Parathyroid adenoma (tissue), 2 donors: ENCODE measurements at regions not wholly inside any gene's neighbourhood (a gene's known extent, or its start where the extent isn't known, plus 50 kb on each side); places are given as distances from the start of the nearest gene placed in this dataset.
"Not testable (repeated sequence)": the region's sequence is repeated elsewhere in the genome, so short reads cannot be mapped to it uniquely, and the experiment has no call there.

Experiments used
- H2AFZ ChIP-seq: fragments of 300-600 bp; sonication (generic); one replicate; pipeline ENCODE4 v1.7.0; 2017; ENCODE audit warnings: antibody characterized with exemption, mild to moderate bottlenecking
- H3K27ac ChIP-seq: fragments of 300-600 bp; sonication (generic); one replicate; pipeline ENCODE4 v1.7.0; 2017
- H3K27me3 ChIP-seq: fragments of 300-600 bp; sonication (generic); one replicate; pipeline ENCODE4 v1.7.0; 2017; ENCODE audit warnings: low read length; ENCODE audit not compliant: control insufficient read depth, insufficient read depth
- H3K36me3 ChIP-seq: fragments of 300-600 bp; sonication (generic); one replicate; pipeline ENCODE4 v1.7.0; 2017; ENCODE audit warnings: low read length; ENCODE audit not compliant: control insufficient read depth, insufficient read depth
- H3K4me1 ChIP-seq: fragments of 300-600 bp; sonication (generic); one replicate; pipeline ENCODE4 v1.7.0; 2017; ENCODE audit warnings: control low read depth
- H3K4me2 ChIP-seq: fragments of 300-600 bp; sonication (generic); one replicate; pipeline ENCODE4 v1.7.0; 2017; ENCODE audit warnings: low read length
- H3K4me3 ChIP-seq: fragments of 300-600 bp; sonication (generic); one replicate; pipeline ENCODE4 v1.7.0; 2017; ENCODE audit warnings: low read depth, low read length
- H3K79me2 ChIP-seq: fragments of 300-600 bp; sonication (generic); one replicate; pipeline ENCODE4 v1.7.0; 2017; ENCODE audit warnings: control low read depth
- H3K9ac ChIP-seq: fragments of 300-600 bp; sonication (generic); one replicate; pipeline ENCODE4 v1.7.0; 2017; ENCODE audit warnings: mild to moderate bottlenecking
- H3K9me3 ChIP-seq: fragments of 300-600 bp; sonication (generic); one replicate; pipeline ENCODE4 v1.7.0; 2017; ENCODE audit warnings: low read length; ENCODE audit not compliant: control insufficient read depth
- TF ChIP-seq, protein P1 (sequence below): fragments of 300-600 bp; sonication (generic); IDR thresholded peaks from one replicate; pipeline ENCODE4 v1.7.0; 2017; ENCODE audit warnings: antibody characterized with exemption, mild to moderate bottlenecking
- donor health status: primary hyperparathyroidism.

DNA sequence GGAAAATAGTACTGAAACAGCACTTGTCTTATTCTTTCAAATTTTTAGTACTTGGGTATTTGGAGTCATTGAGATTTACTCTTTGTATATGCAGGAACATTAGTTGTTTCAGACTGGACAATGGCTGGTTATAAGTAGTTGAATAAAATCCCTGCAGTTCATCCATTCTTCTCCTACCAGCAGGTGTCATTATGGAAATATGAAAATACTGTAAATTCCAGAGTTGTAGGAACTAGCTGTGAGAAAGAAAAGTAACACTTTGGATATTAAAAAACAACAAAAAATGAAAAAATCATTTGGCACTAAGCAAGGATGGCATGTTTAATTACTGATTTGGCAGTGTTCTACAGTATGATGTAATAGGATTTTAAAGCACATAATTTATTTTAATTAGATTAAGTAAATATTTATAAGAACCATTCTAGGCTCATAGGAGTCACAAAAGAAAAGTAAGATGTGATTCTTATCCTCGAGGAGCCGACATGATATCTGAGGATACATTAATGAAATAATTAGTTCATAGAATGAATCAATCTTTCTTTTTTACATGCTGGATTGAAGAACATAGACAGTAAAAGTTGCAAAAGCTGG is 155.3 kb downstream of the KCNRG start:
- Histone ChIP-seq H3K27ac (no peak overlapping the region), H3K4me1 (no peaks in the 10 kb centered on the region), H3K9ac (no peak overlapping the region), H2AFZ (no peak overlapping the region), H3K4me3 (no peak overlapping the region), H3K79me2 (no peaks in the 10 kb centered on the region), H3K27me3 (no peaks in the 10 kb centered on the region), H3K4me2 (no peak overlapping the region), H3K9me3 (no peaks in the 10 kb centered on the region), H3K36me3 (no peaks in the 10 kb centered on the region)
- TF ChIP-seq, protein P1, sequence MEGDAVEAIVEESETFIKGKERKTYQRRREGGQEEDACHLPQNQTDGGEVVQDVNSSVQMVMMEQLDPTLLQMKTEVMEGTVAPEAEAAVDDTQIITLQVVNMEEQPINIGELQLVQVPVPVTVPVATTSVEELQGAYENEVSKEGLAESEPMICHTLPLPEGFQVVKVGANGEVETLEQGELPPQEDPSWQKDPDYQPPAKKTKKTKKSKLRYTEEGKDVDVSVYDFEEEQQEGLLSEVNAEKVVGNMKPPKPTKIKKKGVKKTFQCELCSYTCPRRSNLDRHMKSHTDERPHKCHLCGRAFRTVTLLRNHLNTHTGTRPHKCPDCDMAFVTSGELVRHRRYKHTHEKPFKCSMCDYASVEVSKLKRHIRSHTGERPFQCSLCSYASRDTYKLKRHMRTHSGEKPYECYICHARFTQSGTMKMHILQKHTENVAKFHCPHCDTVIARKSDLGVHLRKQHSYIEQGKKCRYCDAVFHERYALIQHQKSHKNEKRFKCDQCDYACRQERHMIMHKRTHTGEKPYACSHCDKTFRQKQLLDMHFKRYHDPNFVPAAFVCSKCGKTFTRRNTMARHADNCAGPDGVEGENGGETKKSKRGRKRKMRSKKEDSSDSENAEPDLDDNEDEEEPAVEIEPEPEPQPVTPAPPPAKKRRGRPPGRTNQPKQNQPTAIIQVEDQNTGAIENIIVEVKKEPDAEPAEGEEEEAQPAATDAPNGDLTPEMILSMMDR, result no peak

DNA sequence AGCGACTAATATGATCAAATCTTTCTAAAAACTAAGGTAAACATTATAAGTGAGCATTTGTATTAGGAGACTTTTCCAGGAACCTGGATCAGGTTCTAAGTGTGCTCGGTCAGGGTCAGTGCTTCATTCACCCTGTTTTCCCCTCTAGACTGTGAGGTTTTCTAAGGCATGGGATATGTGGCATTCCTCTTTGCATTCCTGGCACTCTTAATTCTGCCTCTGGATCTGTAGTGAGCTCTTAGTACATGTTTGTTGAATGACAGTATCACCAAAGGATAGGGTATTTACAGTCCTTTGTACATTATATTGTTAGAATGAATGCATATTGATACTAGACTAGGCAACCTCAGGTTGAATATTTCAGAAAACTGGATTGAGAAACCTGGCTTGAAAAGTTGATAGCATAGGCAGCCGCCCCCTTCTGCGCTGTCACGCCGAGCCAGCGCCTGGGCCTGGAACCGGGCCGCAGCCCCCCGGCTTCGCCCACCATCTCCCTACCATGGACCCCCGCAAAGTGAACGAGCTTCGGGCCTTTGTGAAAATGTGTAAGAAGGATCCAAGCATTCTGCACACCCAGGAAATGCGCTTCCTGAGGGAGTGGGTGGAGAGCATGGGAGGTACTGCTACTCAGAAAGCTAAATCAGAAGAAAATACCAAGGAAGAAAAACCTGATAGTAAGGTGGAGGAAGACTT is 156.5 kb downstream of the KCNRG start:
- Histone ChIP-seq H3K9me3 (no peaks in the 10 kb centered on the region), H3K4me1 (no peaks in the 10 kb centered on the region), H2AFZ (no peak overlapping the region), H3K36me3 (no peaks in the 10 kb centered on the region), H3K79me2 (no peaks in the 10 kb centered on the region), H3K4me2 (no peak overlapping the region), H3K9ac (no peak overlapping the region), H3K4me3 (no peak overlapping the region), H3K27ac (no peak overlapping the region), H3K27me3 (no peaks in the 10 kb centered on the region)
- TF ChIP-seq, protein P1, result no peak

DNA sequence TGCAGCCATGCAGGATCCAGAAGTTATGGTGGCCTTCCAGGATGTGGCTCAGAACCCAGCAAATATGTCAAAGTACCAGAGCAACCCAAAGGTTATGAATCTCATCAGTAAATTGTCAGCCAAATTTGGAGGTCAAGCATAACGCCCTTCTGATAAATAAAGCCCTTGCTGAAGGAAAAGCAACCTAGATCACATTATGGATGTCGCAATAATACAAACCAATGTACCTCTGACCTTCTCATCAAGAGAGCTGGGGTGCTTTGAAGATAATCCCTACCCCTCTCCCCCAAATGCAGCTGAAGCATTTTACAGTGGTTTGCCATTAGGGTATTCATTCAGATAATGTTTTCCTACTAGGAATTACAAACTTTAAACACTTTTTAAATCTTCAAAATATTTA is 157.8 kb downstream of the KCNRG start:
- H3K36me3 ChIP-seq, H3K4me2 ChIP-seq, H3K4me3 ChIP-seq, H3K9ac ChIP-seq, H3K79me2 ChIP-seq, H3K27me3 ChIP-seq, H3K27ac ChIP-seq, H3K9me3 ChIP-seq, H3K4me1 ChIP-seq, H2AFZ ChIP-seq: not testable (repeated sequence)

DNA sequence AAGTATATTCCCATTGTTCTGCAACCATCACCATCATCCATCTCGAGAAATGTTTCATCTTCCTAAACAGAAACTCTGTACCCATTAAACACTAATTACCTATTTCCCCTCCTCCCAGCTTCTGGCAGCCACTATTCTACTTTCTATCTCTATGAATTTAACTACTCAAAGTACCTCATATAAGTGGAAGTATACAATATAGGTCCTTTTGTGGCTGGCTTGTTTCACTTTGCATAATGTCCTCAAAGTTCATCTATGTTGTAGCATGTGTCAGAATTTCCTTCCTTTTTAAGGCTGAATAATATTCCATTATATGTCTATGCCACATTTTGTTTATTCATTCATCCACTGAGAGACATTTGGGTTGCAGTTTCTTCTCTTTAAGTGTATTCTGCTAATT is 159.4 kb downstream of the KCNRG start:
- Histone ChIP-seq H3K79me2 (no peaks in the 10 kb centered on the region), H3K36me3 (no peaks in the 10 kb centered on the region)
- TF ChIP-seq, protein P1, result no peak

DNA sequence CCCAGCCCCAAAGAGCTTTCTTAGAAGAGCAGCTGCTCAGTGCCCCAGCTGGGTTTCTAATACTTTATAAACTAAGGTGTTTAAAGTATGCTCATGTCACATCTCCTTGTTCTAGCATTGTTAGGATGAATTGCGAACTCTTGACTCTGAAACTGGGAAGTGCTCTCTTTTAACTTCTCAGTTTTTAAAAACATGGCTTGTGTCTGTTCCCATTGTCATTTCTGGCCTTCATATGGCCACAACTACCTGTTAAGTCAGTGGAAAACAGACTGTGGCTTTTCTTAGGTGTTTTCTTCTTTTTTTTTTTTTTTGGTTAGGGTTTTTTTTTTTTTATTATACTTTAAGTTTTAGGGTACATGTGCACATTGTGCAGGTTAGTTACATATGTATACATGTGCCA is 164.7 kb downstream of the KCNRG start:
- Histone ChIP-seq H3K9ac (no peak overlapping the region), H3K4me3 (no peak overlapping the region), H3K4me2 (no peak overlapping the region), H3K4me1 (no peaks in the 10 kb centered on the region), H3K79me2 (no peaks in the 10 kb centered on the region), H2AFZ (no peak overlapping the region), H3K9me3 (no peaks in the 10 kb centered on the region), H3K27me3 (no peaks in the 10 kb centered on the region), H3K27ac (no peak overlapping the region), H3K36me3 (no peaks in the 10 kb centered on the region)
- TF ChIP-seq, protein P1, result no peak

More for the DNA sequence above, 159.4 kb downstream of the KCNRG start:
- H3K9me3 ChIP-seq, result no peaks in the 10 kb centered on the region
- no peak overlapping the region for H3K9ac ChIP-seq
- H3K27me3 ChIP-seq, result no peaks in the 10 kb centered on the region
- no peaks in the 10 kb centered on the region for H3K4me1 ChIP-seq
- no peak overlapping the region for H2AFZ ChIP-seq
- H3K4me3 ChIP-seq, result no peak overlapping the region
- no peak overlapping the region for H3K4me2 ChIP-seq
- H3K27ac ChIP-seq, result no peak overlapping the region

DNA sequence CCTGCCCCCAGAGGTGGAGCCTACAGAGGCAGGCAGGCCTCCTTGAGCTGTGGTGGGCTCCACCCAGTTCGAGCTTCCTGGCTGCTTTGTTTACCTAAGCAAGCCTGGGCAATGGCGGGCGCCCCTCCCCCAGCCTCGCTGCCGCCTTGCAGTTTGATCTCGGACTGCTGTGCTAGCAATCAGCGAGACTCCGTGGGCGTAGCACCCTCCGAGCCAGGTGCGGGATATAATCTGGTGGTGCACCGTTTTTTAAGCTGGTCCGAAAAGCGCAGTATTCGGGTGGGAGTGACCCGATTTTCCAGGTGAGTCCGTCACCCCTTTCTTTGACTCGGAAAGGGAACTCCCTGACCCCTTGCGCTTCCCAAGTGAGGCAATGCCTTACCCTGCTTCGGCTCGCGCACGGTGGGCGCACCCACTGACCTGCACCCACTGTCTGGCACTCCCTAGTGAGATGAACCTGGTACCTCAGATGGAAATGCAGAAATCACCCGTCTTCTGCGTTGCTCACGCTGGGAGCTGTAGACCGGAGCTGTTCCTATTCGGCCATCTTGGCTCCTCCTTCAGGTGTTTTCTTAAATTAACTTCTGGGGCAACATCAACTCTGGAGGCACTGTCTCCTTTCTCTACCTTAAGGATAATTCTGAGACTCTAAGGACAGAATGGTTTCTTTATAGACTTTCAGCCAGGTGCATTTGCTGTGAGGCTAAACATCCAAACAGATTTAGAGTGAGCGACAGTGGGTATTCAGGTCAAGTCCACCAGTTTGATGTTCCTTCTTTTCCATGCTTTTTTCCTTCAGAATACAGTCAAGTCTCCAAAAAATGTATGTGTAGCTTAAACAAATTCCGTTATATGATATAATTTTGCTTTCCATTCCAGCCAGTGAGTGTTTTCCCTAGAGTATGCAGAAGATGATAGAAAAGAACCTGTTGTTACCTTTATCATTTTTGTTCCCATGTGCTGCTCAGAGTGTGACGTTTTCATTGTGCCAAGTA is 170.8 kb downstream of the KCNRG start:
- not testable (repeated sequence) for H3K9ac ChIP-seq, H3K4me2 ChIP-seq, H3K27ac ChIP-seq, H3K9me3 ChIP-seq, H3K79me2 ChIP-seq, H3K36me3 ChIP-seq, H3K4me1 ChIP-seq, H2AFZ ChIP-seq, H3K27me3 ChIP-seq, H3K4me3 ChIP-seq
